ENCODE measurements at regions not wholly inside any gene's neighbourhood (a gene's known extent, or its start where the extent isn't known, plus 50 kb on each side); places are given as distances from the start of the nearest gene placed in this dataset.

DNA sequence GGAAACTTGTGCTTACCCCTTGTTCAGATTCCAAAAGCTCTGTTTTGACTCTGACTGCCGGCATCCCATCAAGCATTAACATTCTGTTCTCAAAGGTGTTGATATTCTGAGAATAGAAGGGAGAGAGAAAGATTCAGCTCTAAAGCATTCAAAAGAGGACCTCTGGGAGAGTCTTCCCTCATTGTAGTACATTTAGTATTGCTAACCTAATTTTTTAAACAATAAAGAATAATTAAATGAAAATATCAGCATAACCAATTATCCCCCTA lies 190.3 kb downstream of the KLF12 start:
- no peak for DNase-seq (ENCODE audit: low read depth, low spot score)
- TF ChIP-seq, protein P1, sequence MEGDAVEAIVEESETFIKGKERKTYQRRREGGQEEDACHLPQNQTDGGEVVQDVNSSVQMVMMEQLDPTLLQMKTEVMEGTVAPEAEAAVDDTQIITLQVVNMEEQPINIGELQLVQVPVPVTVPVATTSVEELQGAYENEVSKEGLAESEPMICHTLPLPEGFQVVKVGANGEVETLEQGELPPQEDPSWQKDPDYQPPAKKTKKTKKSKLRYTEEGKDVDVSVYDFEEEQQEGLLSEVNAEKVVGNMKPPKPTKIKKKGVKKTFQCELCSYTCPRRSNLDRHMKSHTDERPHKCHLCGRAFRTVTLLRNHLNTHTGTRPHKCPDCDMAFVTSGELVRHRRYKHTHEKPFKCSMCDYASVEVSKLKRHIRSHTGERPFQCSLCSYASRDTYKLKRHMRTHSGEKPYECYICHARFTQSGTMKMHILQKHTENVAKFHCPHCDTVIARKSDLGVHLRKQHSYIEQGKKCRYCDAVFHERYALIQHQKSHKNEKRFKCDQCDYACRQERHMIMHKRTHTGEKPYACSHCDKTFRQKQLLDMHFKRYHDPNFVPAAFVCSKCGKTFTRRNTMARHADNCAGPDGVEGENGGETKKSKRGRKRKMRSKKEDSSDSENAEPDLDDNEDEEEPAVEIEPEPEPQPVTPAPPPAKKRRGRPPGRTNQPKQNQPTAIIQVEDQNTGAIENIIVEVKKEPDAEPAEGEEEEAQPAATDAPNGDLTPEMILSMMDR (IDR thresholded peaks at IDR 0.05; ENCODE audit: low read depth, low read length), result no peak
- H3K4me3 ChIP-seq (ENCODE audit: low read depth, low read length), result no peak overlapping the region
- in situ Hi-C loops (cut with HindIII; ENCODE audit: low sequenced_read_pairs), result no loop called here

DNA sequence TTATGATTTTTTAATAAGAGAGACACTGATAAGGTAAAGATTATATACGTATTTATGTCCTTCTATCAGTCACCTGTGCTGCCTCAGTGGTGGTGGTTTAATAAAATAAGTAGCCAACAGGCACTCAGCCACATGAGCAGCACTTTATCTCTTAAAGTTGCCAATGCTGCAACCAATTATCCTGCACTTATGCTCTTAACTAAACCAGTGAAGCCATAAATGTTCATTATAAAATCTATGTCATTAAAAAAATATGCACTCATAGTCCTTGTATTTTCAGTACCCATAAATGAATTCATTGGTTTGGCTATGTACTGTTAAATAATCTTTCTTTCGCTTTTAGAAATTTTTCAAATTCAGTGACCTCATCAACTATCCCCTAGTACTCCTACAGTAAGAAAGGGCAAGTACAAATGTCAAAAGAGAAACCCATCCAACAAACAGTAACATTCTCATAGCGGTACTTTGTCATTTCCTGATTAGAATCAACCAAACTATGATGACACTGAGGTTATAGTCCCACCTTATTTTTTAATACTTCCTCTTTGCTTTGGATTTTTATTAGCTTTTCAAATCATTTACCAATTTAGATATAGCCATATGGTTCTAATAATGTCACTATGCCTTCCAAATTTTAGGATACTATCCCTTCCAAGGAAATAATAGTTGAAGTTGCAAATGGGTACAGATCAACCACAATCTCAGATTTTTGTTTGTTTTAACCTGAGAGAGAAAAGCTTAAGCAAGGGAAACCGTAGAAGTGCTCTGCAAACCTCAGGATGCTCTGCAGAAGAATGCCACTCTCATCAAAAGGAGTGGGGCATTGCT lies 190.9 kb downstream of the KLF12 start:
- H3K4me3 ChIP-seq (ENCODE audit: low read depth, low read length), result no peak overlapping the region
- no peak for DNase-seq (ENCODE audit: low read depth, low spot score)
- in situ Hi-C loops (cut with HindIII; ENCODE audit: low sequenced_read_pairs), result no loop called here
- TF ChIP-seq, protein P1 (IDR thresholded peaks at IDR 0.05; ENCODE audit: low read depth, low read length), result no peak

DNA sequence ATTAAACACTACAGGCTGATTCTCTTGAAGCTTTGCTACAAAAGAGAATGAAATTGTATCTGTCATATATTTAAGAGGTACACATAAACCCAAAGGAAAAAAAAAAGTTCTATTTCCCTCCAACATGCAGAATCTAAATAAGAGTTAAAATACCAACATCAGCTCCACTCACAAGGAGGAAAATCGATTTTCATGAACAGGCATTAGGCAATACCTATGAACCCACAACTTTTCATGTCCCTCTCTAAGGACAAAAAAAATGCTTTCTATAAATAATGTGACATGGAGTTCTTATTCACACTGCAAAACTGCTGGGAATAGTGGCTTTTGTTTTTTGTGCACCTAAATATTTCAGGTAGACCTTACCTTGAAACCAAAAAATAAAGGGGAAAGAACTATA lies 192.5 kb downstream of the KLF12 start:
- TF ChIP-seq, protein P1 (IDR thresholded peaks at IDR 0.05; ENCODE audit: low read depth, low read length), result no peak

DNA sequence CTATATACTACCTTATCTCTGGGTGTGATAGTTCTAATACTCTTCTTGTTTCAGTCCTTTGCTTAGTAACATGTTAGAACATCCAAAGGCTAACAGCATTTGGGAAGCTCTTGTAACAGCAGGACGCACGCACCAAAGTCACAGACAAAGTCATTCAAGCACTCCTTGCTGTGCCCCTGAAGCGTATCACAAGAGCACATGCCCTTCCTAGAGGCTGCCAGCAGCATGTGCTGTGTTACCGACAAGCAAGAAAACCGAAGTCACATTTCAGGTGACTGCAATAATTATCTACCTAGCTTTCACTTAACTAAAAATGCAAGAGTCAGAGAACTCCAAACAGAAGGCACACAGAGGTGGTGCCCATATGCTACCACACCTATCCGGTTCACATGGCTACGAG lies 194.1 kb downstream of the KLF12 start:
- in situ Hi-C loops (cut with HindIII; ENCODE audit: low sequenced_read_pairs), result no loop called here
- DNase-seq (ENCODE audit: low read depth, low spot score), result no peak
- TF ChIP-seq, protein P1 (IDR thresholded peaks at IDR 0.05; ENCODE audit: low read depth, low read length), result no peak
- no peak overlapping the region for H3K4me3 ChIP-seq (ENCODE audit: low read depth, low read length)

More for the DNA sequence above, 192.5 kb downstream of the KLF12 start:
- H3K4me3 ChIP-seq (ENCODE audit: low read depth, low read length), result no peak overlapping the region
- DNase-seq (ENCODE audit: low read depth, low spot score), result no peak
- in situ Hi-C loops (cut with HindIII; ENCODE audit: low sequenced_read_pairs), result no loop called here

DNA sequence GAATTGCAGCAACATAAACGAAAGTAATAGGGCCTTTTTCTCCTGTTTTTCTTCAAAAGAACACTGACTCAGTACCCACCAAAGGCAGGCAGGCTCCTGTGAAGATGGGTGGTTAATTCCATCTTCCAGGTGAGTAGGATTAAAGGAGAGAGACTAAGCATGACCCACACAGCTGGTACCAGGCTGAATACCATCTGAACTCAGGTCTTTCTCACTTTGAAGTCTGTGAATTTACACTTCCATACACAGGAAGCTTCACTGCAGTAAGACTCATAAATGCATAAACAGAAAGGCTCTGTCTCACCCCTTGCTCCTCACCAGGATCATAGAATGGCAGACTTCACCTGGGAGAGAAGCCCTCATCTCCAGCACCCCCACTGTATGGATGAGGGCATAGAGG lies 194.6 kb downstream of the KLF12 start:
- in situ Hi-C loops (cut with HindIII; ENCODE audit: low sequenced_read_pairs), result no loop called here
- TF ChIP-seq, protein P1 (IDR thresholded peaks at IDR 0.05; ENCODE audit: low read depth, low read length), result no peak
- no peak overlapping the region for H3K4me3 ChIP-seq (ENCODE audit: low read depth, low read length)
- no peak for DNase-seq (ENCODE audit: low read depth, low spot score)

DNA sequence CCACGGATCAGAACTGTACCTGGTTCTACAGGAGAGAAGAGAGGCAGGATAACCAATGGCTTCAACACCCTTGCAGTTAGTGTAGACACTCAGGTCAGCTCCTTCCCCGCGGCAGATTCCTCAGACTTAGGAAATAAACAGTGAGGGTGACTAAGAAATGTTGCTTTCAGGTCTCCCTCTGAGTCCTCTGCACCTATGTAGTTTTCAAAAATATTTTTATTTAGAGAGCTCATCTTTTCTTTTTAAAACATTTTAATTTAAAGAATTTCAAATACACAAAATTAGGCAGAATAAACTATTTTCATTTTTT lies 195.2 kb downstream of the KLF12 start:
- H3K4me3 ChIP-seq (ENCODE audit: low read depth, low read length), result no peak overlapping the region
- TF ChIP-seq, protein P1 (IDR thresholded peaks at IDR 0.05; ENCODE audit: low read depth, low read length), result no peak
- no peak for DNase-seq (ENCODE audit: low read depth, low spot score)
- in situ Hi-C loops (cut with HindIII; ENCODE audit: low sequenced_read_pairs), result no loop called here
